ENCODE measurements at regions not wholly inside any gene's neighbourhood (a gene's known extent, or its start where the extent isn't known, plus 50 kb on each side); places are given as distances from the start of the nearest gene placed in this dataset.

DNA sequence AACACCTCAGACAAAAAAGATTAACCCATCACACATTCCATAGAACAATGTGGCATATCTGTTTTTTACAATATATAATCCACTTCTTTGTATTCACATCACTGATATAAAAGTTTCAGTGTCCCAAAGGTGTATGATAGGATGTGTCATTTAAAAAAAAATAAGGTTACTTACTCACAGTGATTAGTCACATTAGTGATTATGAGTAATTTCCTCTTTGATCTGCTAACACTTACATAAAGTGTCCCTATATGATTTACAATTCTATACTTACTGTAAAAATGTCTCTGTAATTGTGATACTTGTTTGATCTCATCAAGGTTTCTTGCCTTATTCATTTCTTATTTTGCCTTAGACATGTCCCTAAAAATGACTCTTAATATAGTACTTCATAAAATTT lies 1063.5 kb upstream of the TSPY4 start:
- TF ChIP-seq, protein P1, sequence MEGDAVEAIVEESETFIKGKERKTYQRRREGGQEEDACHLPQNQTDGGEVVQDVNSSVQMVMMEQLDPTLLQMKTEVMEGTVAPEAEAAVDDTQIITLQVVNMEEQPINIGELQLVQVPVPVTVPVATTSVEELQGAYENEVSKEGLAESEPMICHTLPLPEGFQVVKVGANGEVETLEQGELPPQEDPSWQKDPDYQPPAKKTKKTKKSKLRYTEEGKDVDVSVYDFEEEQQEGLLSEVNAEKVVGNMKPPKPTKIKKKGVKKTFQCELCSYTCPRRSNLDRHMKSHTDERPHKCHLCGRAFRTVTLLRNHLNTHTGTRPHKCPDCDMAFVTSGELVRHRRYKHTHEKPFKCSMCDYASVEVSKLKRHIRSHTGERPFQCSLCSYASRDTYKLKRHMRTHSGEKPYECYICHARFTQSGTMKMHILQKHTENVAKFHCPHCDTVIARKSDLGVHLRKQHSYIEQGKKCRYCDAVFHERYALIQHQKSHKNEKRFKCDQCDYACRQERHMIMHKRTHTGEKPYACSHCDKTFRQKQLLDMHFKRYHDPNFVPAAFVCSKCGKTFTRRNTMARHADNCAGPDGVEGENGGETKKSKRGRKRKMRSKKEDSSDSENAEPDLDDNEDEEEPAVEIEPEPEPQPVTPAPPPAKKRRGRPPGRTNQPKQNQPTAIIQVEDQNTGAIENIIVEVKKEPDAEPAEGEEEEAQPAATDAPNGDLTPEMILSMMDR (IDR thresholded peaks at IDR 0.05) = no peak
- no peak for TF ChIP-seq POLR2A (IDR thresholded peaks at IDR 0.05)

All from Peyer's patch (tissue), 4 donors.